Activated B cell treated with CpG ODN at 0.5 μM for 24 hours (primary cell): ENCODE measurements at regions not wholly inside any gene's neighbourhood (a gene's known extent, or its start where the extent isn't known, plus 50 kb on each side); places are given as distances from the start of the nearest gene placed in this dataset.

Source experiments
- ATAC-seq: fragments of 200-7000 bp; cut with Tn5 transposase; one replicate; pipeline ENCODE4 v1.10.0; 2021; ENCODE audit warnings: low read depth, mild to moderate bottlenecking, moderate library complexity
- CTCF ChIA-PET: fragments of 350-600 bp; sonication (Branson Sonifier 250); formaldehyde crosslinking; loops from one replicate; lab custom pipeline; 2021; ENCODE audit warnings: antibody characterized with exemption; lab: Charles Lee
- POLR2A ChIA-PET: fragments of 350-600 bp; sonication (Branson Sonifier 250); formaldehyde crosslinking; loops from one replicate; lab custom pipeline; 2021; ENCODE audit warnings: antibody characterized with exemption; lab: Charles Lee
- DNase-seq: peaks from one replicate; pipeline ENCODE4 v3.0.0; 2022
- H3K27ac Mint-ChIP-seq: one replicate; pipeline ENCODE4 v1.8.0; 2020; ENCODE audit warnings: mixed read lengths
- H3K27me3 Mint-ChIP-seq: one replicate; pipeline ENCODE4 v1.8.0; 2021; ENCODE audit warnings: mixed read lengths
- H3K36me3 Mint-ChIP-seq: one replicate; pipeline ENCODE4 v1.8.0; 2021; ENCODE audit warnings: low read depth, mixed read lengths
- H3K4me1 Mint-ChIP-seq: one replicate; pipeline ENCODE4 v1.8.0; 2021; ENCODE audit warnings: mixed read lengths
- H3K4me3 Mint-ChIP-seq: one replicate; pipeline ENCODE4 v1.8.0; 2020; ENCODE audit warnings: mild to moderate bottlenecking, mixed read lengths
- H3K9me3 Mint-ChIP-seq: one replicate; pipeline ENCODE4 v1.8.0; 2020; ENCODE audit warnings: mixed read lengths
- CTCF ChIP-seq: fragments of 200-600 bp; IDR thresholded peaks from one replicate; pipeline ENCODE4 v1.8.0; 2022; ENCODE audit warnings: antibody characterized with exemption, mild to moderate bottlenecking
- intact Hi-C: fragments of 100-400 bp; cut with micrococcal nuclease; formaldehyde crosslinking; loops from one replicate; pipeline ENCODE4 v1.15.1; 2024

DNA sequence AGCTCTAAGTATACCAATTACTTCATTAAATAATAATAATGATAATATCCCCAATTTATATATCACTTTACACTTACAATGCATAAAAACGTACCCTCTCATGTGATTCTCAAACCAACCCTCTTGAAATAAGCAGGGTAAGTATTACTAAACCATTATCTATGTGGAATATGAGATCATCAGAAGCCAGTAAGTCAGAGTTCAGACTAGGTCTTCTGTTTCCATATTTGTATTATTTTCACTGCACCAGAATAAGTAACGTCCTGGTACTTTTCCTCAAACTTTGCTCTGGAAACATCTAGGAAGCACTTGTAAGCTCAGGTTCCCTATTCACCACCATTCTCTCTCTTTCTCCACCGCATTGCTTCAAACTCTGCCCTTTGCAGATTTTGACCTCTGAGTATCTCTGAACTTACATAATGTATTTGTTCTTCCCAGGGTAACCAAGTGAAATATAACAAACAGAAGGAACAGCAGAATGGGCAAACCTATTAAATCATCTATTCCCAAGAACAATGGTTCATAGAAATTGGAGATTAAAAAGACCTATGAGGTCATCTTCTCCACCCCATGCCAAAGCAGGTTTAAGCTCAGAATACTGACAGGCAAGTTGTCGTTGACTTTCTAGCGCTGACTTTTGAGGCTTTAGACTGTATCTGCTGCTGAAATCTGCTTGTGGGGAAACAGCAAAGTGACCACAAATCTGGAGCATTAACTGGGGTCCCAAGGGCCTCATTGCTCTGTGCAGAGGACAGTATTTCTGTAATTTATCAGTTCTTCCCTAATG lies 161.3 kb upstream of the FAR2 start:
- TF ChIP-seq CTCF: no peak
- no peak for DNase-seq
- ChIA-PET POLR2A (no interaction called here), CTCF (no interaction called here)
- no peak overlapping the region for H3K27ac Mint-ChIP-seq
- intact Hi-C loops: no loop called here
- H3K36me3 Mint-ChIP-seq: no peaks in the 10 kb centered on the region
- H3K4me3 Mint-ChIP-seq: no peak overlapping the region
- H3K4me1 Mint-ChIP-seq: no peaks in the 10 kb centered on the region
- no peaks in the 10 kb centered on the region for H3K9me3 Mint-ChIP-seq
- ATAC-seq: no peak
- H3K27me3 Mint-ChIP-seq: no peaks in the 10 kb centered on the region

- Mint-ChIP-seq H3K27me3 (no peaks in the 10 kb centered on the region), H3K9me3 (no peaks in the 10 kb centered on the region), H3K4me3 (no peak overlapping the region), H3K36me3 (no peaks in the 10 kb centered on the region), H3K4me1 (no peaks in the 10 kb centered on the region), H3K27ac (no peak overlapping the region)
- intact Hi-C loops: no loop called here
- ChIA-PET CTCF (no interaction called here), POLR2A (no interaction called here)
- DNase-seq (no peak), ATAC-seq (no peak)
- no peak for TF ChIP-seq CTCF
These were observed 160.8 kb upstream of the FAR2 start for GRCh38 chr12:28988325-28988704.

DNA sequence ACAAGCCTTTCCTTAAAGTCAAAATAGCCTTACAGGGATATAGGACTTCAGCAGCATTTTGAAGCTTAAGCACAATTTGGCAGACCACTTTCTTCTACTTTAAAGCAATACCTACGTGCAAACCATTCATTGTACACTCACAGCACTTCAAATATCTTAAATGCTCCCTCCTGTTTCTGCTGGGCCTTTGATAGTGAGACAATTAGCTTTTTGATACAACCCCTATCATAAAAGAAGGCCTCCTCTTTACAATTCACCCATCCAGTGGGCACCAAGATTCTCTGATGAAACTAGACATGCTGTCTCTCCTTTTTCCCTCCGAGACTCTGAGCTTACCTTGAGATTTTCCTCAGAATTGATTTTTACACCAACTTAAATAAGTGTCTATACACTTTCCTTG lies 157.5 kb upstream of the FAR2 start:
- ATAC-seq (no peak), DNase-seq (no peak)
- intact Hi-C loops: no loop called here
- H3K9me3 Mint-ChIP-seq: no peaks in the 10 kb centered on the region
- no peaks in the 10 kb centered on the region for H3K36me3 Mint-ChIP-seq
- ChIA-PET POLR2A (no interaction called here), CTCF (no interaction called here)
- no peaks in the 10 kb centered on the region for H3K27me3 Mint-ChIP-seq
- no peak for TF ChIP-seq CTCF
- no peak overlapping the region for H3K27ac Mint-ChIP-seq
- H3K4me3 Mint-ChIP-seq: no peak overlapping the region
- no peaks in the 10 kb centered on the region for H3K4me1 Mint-ChIP-seq

GRCh38 chr12:28993720-28994119 lies 155.4 kb upstream of the FAR2 start:
- H3K27me3 Mint-ChIP-seq: no peaks in the 10 kb centered on the region
- no peak overlapping the region for H3K27ac Mint-ChIP-seq
- H3K4me1 Mint-ChIP-seq: no peaks in the 10 kb centered on the region
- H3K9me3 Mint-ChIP-seq: no peaks in the 10 kb centered on the region
- DNase-seq (no peak), ATAC-seq (no peak)
- TF ChIP-seq CTCF: no peak
- intact Hi-C loops: no loop called here
- no peak overlapping the region for H3K4me3 Mint-ChIP-seq
- CTCF ChIA-PET: no interaction called here
- no peaks in the 10 kb centered on the region for H3K36me3 Mint-ChIP-seq
- POLR2A ChIA-PET: no interaction called here

- H3K27me3 Mint-ChIP-seq: no peaks in the 10 kb centered on the region
- POLR2A ChIA-PET: no interaction called here
- H3K4me3 Mint-ChIP-seq: no peak overlapping the region
- no peaks in the 10 kb centered on the region for H3K9me3 Mint-ChIP-seq
- no peaks in the 10 kb centered on the region for H3K36me3 Mint-ChIP-seq
- no peaks in the 10 kb centered on the region for H3K4me1 Mint-ChIP-seq
- no peak for TF ChIP-seq CTCF
- H3K27ac Mint-ChIP-seq: no peak overlapping the region
- DNase-seq: no peak
- CTCF ChIA-PET: no interaction called here
- intact Hi-C loops: no loop called here
- no peak for ATAC-seq
These were observed 154.8 kb upstream of the FAR2 start for GRCh38 chr12:28994179-28994715.
